ENCODE measurements at regions not wholly inside any gene's neighbourhood (a gene's known extent, or its start where the extent isn't known, plus 50 kb on each side); places are given as distances from the start of the nearest gene placed in this dataset.
"Not testable (repeated sequence)": the region's sequence is repeated elsewhere in the genome, so short reads cannot be mapped to it uniquely, and the experiment has no call there.

GRCh38 chr12:84035766-84036165 is 876.8 kb downstream of the SLC6A15 start:
- 73 to 80% methylated on average over 3 of the region's 3 CpGs for WGBS, 2 donors (ENCODE audit: low coverage in 1 of 2)
- H3K27me3 ChIP-seq: no peaks in the 10 kb centered on the region
- intact Hi-C loops (cut with DNase I; ENCODE audit: low total_unique reads) (no loop called here), in situ Hi-C loops (cut with MboI; ENCODE audit: low pct_ligation_motif_present in 1 of 4, low pct_unique_long_range_greater_than_20kb in 1 of 4, low sequenced_read_pairs in 3 of 4) (no loop called here)
- TF ChIP-seq EP300 (IDR thresholded peaks at IDR 0.05; ENCODE audit: low read depth) (no peak), POLR2A (IDR thresholded peaks at IDR 0.05) (no peak), POLR2AphosphoS5 (IDR thresholded peaks at IDR 0.05) (no peak), CTCF (IDR thresholded peaks at IDR 0.05) (no peak)
- H3K27ac ChIP-seq: no peak overlapping the region
- DNase-seq: no peak
- H3K4me1 ChIP-seq: no peaks in the 10 kb centered on the region
- H3K9me3 ChIP-seq: no peaks in the 10 kb centered on the region
- H3K36me3 ChIP-seq: no peaks in the 10 kb centered on the region
- H3K4me3 ChIP-seq: no peak overlapping the region

GRCh38 chr12:84034871-84035270 is 877.7 kb downstream of the SLC6A15 start:
- no peaks in the 10 kb centered on the region for H3K4me1 ChIP-seq
- in situ Hi-C loops (cut with MboI; ENCODE audit: low pct_ligation_motif_present in 1 of 4, low pct_unique_long_range_greater_than_20kb in 1 of 4, low sequenced_read_pairs in 3 of 4): no loop called here
- intact Hi-C loops (cut with DNase I; ENCODE audit: low total_unique reads): no loop called here
- no peak overlapping the region for H3K27ac ChIP-seq
- WGBS, 2 donors (ENCODE audit: low coverage in 1 of 2): 29 to 35% methylated on average over 2 of the region's 2 CpGs
- DNase-seq: no peak
- H3K4me3 ChIP-seq: no peak overlapping the region
- H3K27me3 ChIP-seq: no peaks in the 10 kb centered on the region
- H3K9me3 ChIP-seq: no peaks in the 10 kb centered on the region
- TF ChIP-seq EP300 (IDR thresholded peaks at IDR 0.05; ENCODE audit: low read depth) (no peak), CTCF (IDR thresholded peaks at IDR 0.05) (no peak), POLR2A (IDR thresholded peaks at IDR 0.05) (no peak), POLR2AphosphoS5 (IDR thresholded peaks at IDR 0.05) (no peak)
- no peaks in the 10 kb centered on the region for H3K36me3 ChIP-seq

GRCh38 chr12:84033162-84033561 is 879.4 kb downstream of the SLC6A15 start:
- 79% methylated on average over 8 of the region's 8 CpGs; no CpG with 5 or more reads in 1 of the 2 donors for WGBS, 2 donors (ENCODE audit: low coverage in 1 of 2)

GRCh38 chr12:84018556-84019179 is 893.9 kb downstream of the SLC6A15 start:
- H3K27me3 ChIP-seq; H3K9me3 ChIP-seq; in situ Hi-C loops (cut with MboI; ENCODE audit: low pct_ligation_motif_present in 1 of 4, low pct_unique_long_range_greater_than_20kb in 1 of 4, low sequenced_read_pairs in 3 of 4); H3K27ac ChIP-seq; H3K4me1 ChIP-seq; H3K36me3 ChIP-seq; intact Hi-C loops (cut with DNase I; ENCODE audit: low total_unique reads); DNase-seq; H3K4me3 ChIP-seq: not testable (repeated sequence)
- WGBS, 2 donors (ENCODE audit: low coverage in 1 of 2): 70 to 75% methylated on average over 2 to 6 of the region's 6 CpGs

More at GRCh38 chr12:84033162-84033561, 879.4 kb downstream of the SLC6A15 start:
- TF ChIP-seq POLR2AphosphoS5 (IDR thresholded peaks at IDR 0.05) (no peak), CTCF (IDR thresholded peaks at IDR 0.05) (no peak), EP300 (IDR thresholded peaks at IDR 0.05; ENCODE audit: low read depth) (no peak), POLR2A (IDR thresholded peaks at IDR 0.05) (no peak)
- Histone ChIP-seq H3K4me1 (no peaks in the 10 kb centered on the region), H3K9me3 (no peaks in the 10 kb centered on the region), H3K27me3 (no peaks in the 10 kb centered on the region), H3K27ac (no peak overlapping the region), H3K36me3 (no peaks in the 10 kb centered on the region), H3K4me3 (no peak overlapping the region)
- intact Hi-C loops (cut with DNase I; ENCODE audit: low total_unique reads): no loop called here
- DNase-seq: no peak
- in situ Hi-C loops (cut with MboI; ENCODE audit: low pct_ligation_motif_present in 1 of 4, low pct_unique_long_range_greater_than_20kb in 1 of 4, low sequenced_read_pairs in 3 of 4): no loop called here

GRCh38 chr12:84016956-84017355 is 895.6 kb downstream of the SLC6A15 start:
- H3K27me3 ChIP-seq: no peaks in the 10 kb centered on the region
- intact Hi-C loops (cut with DNase I; ENCODE audit: low total_unique reads) (no loop called here), in situ Hi-C loops (cut with MboI; ENCODE audit: low pct_ligation_motif_present in 1 of 4, low pct_unique_long_range_greater_than_20kb in 1 of 4, low sequenced_read_pairs in 3 of 4) (no loop called here)
- H3K4me3 ChIP-seq: no peak overlapping the region
- no peak for DNase-seq
- no peak overlapping the region for H3K27ac ChIP-seq
- H3K36me3 ChIP-seq: no peaks in the 10 kb centered on the region
- no peak for TF ChIP-seq CTCF (IDR thresholded peaks at IDR 0.05)
- TF ChIP-seq POLR2A (IDR thresholded peaks at IDR 0.05): no peak
- no peak for TF ChIP-seq EP300 (IDR thresholded peaks at IDR 0.05; ENCODE audit: low read depth)
- TF ChIP-seq POLR2AphosphoS5 (IDR thresholded peaks at IDR 0.05): no peak
- no peaks in the 10 kb centered on the region for H3K4me1 ChIP-seq
- H3K9me3 ChIP-seq: no peaks in the 10 kb centered on the region
